ENCODE measurements at regions not wholly inside any gene's neighbourhood (a gene's known extent, or its start where the extent isn't known, plus 50 kb on each side); places are given as distances from the start of the nearest gene placed in this dataset.

GRCh38 chr2:239642406-239643004, 241.7 kb upstream of the HDAC4 start:
- Histone ChIP-seq H3K4me2 (ENCODE audit: control insufficient read depth, insufficient read depth) (no peak overlapping the region), H3K79me2 (ENCODE audit: control insufficient read depth, insufficient read depth, low read length) (no peaks in the 10 kb centered on the region), H3K36me3 (ENCODE audit: control insufficient read depth in 2 of 2, insufficient read depth in 2 of 2, low read length in 1 of 2) (no peaks in the 10 kb centered on the region), H3K27me3 (replicated peaks in 1 of 2; ENCODE audit: control insufficient read depth in 2 of 2, insufficient read depth in 2 of 2, low read length in 1 of 2) (no peaks in the 10 kb centered on the region), H3K9me3 (replicated peaks; ENCODE audit: control insufficient read depth, insufficient read depth, low read length) (peaks cover 3% of the 10 kb centered on the region; the same call in 2 of the 3 replicates), H3K27ac (ENCODE audit: control insufficient read depth, insufficient read depth) (no peak overlapping the region), H3K4me1 (ENCODE audit: control insufficient read depth, insufficient read depth, low read length) (no peaks in the 10 kb centered on the region), H4K20me1 (ENCODE audit: control insufficient read depth, insufficient read depth) (no peaks in the 10 kb centered on the region), H3K9ac (ENCODE audit: control insufficient read depth, insufficient read depth, low read length) (no peak overlapping the region), H3K4me3 (no peak overlapping the region), H2AFZ (ENCODE audit: control insufficient read depth, low read depth, low read length) (no peak overlapping the region)
- 67% methylated on average over 3 of the region's 3 CpGs for WGBS (ENCODE audit: insufficient coverage, insufficient replicate concordance, low lambda C conversion rate, missing lambda C conversion rate)
- POLR2A ChIA-PET: no interaction called here
- intact Hi-C loops (cut with micrococcal nuclease; ENCODE audit: unreplicated experiment): no loop called here
- FAIRE-seq (no peak), ATAC-seq (no peak), DNase-seq (ENCODE audit: low read depth, low spot score) (no peak)
- in situ Hi-C loops (cut with MboI): no loop called here
- TF ChIP-seq NFYA (IDR thresholded peaks at IDR 0.05; ENCODE audit: borderline replicate concordance, low read depth, low read length) (no peak), PBX3 (IDR thresholded peaks at IDR 0.05; ENCODE audit: insufficient replicate concordance, low read depth, low read length) (peak; percentile 2), CBFB (IDR thresholded peaks at IDR 0.05; ENCODE audit: low read depth) (no peak), BCL3 (IDR thresholded peaks at IDR 0.05; ENCODE audit: borderline replicate concordance, insufficient read depth, low read depth, low read length, poor library complexity, severe bottlenecking) (peak; percentile 77), CBX5 (IDR thresholded peaks at IDR 0.05; ENCODE audit: low read depth) (no peak), MEF2B (IDR thresholded peaks at IDR 0.05; ENCODE audit: partially characterized antibody, poor library complexity, severe bottlenecking) (no peak), WRNIP1 (IDR thresholded peaks at IDR 0.05; ENCODE audit: borderline replicate concordance, low read depth, low read length) (no peak), NRF1 (conservative IDR thresholded peaks at IDR 0.05; ENCODE audit: low read depth, low read length) (no peak), BCL11A (IDR thresholded peaks at IDR 0.05; ENCODE audit: low read depth, low read length) (no peak), ZNF592 (IDR thresholded peaks at IDR 0.05) (no peak), ZNF384 (IDR thresholded peaks at IDR 0.05; ENCODE audit: borderline replicate concordance, low read depth, low read length) (no peak), ASH2L (IDR thresholded peaks at IDR 0.05; ENCODE audit: borderline replicate concordance, low read depth) (no peak), JUND (IDR thresholded peaks at IDR 0.05; ENCODE audit: low read depth, low read length) (no peak), SMAD1 (IDR thresholded peaks at IDR 0.05; ENCODE audit: low read depth, partially characterized antibody) (no peak)
- SMC1A ChIA-PET (ENCODE audit: uncharacterized antibody, unreplicated experiment): no interaction called here
- RAD21 ChIA-PET (ENCODE audit: unreplicated experiment): no interaction called here
- CTCF ChIA-PET: no interaction called here
- BruUV-seq (replicated peaks): no TSS peak

Data from GM12878 (cell line).